ENCODE measurements at regions not wholly inside any gene's neighbourhood (a gene's known extent, or its start where the extent isn't known, plus 50 kb on each side); places are given as distances from the start of the nearest gene placed in this dataset.

- DNase-seq (ENCODE audit: low read depth in 1 of 2, low spot score in 1 of 2) = no peak
Observed at GRCh38 chr3:106078635-106079034, 209.8 kb upstream of the CBLB start.

GRCh38 chr3:106082616-106083015 is 213.8 kb upstream of the CBLB start:
- no peak for TF ChIP-seq SPI1 (IDR thresholded peaks at IDR 0.05; ENCODE audit: borderline replicate concordance, low read depth)
- TF ChIP-seq REST (IDR thresholded peaks at IDR 0.05; ENCODE audit: insufficient replicate concordance, low read depth) = no peak
- no peak for TF ChIP-seq POLR2AphosphoS5 (IDR thresholded peaks at IDR 0.05; ENCODE audit: low read depth)
- TF ChIP-seq CTCF (IDR thresholded peaks at IDR 0.05; ENCODE audit: insufficient read depth, low read length) = no peak
- TF ChIP-seq GABPA (IDR thresholded peaks at IDR 0.05; ENCODE audit: low read depth) = no peak
- H3K27me3 ChIP-seq (ENCODE audit: insufficient read depth, poor library complexity, severe bottlenecking) = no peaks in the 10 kb centered on the region
- H3K4me3 ChIP-seq (replicated peaks; ENCODE audit: insufficient read depth, low read length) = no peak overlapping the region
- no peak for DNase-seq (ENCODE audit: low read depth in 1 of 2, low spot score in 1 of 2)
- no peak overlapping the region for H3K27ac ChIP-seq (replicated peaks)

More at GRCh38 chr3:106078635-106079034, 209.8 kb upstream of the CBLB start:
- Histone ChIP-seq H3K27me3 (ENCODE audit: insufficient read depth, poor library complexity, severe bottlenecking) (no peaks in the 10 kb centered on the region), H3K4me3 (replicated peaks; ENCODE audit: insufficient read depth, low read length) (no peak overlapping the region), H3K27ac (replicated peaks) (no peak overlapping the region)
- no peak for TF ChIP-seq SPI1 (IDR thresholded peaks at IDR 0.05; ENCODE audit: borderline replicate concordance, low read depth)
- TF ChIP-seq POLR2AphosphoS5 (IDR thresholded peaks at IDR 0.05; ENCODE audit: low read depth) = no peak
- TF ChIP-seq REST (IDR thresholded peaks at IDR 0.05; ENCODE audit: insufficient replicate concordance, low read depth) = no peak
- TF ChIP-seq CTCF (IDR thresholded peaks at IDR 0.05; ENCODE audit: insufficient read depth, low read length) = no peak
- no peak for TF ChIP-seq GABPA (IDR thresholded peaks at IDR 0.05; ENCODE audit: low read depth)

- no peaks in the 10 kb centered on the region for H3K27me3 ChIP-seq (ENCODE audit: insufficient read depth, poor library complexity, severe bottlenecking)
- TF ChIP-seq REST (IDR thresholded peaks at IDR 0.05; ENCODE audit: insufficient replicate concordance, low read depth) (no peak), CTCF (IDR thresholded peaks at IDR 0.05; ENCODE audit: insufficient read depth, low read length) (no peak), GABPA (IDR thresholded peaks at IDR 0.05; ENCODE audit: low read depth) (no peak), POLR2AphosphoS5 (IDR thresholded peaks at IDR 0.05; ENCODE audit: low read depth) (no peak), SPI1 (IDR thresholded peaks at IDR 0.05; ENCODE audit: borderline replicate concordance, low read depth) (no peak)
- H3K4me3 ChIP-seq (replicated peaks; ENCODE audit: insufficient read depth, low read length) = no peak overlapping the region
- H3K27ac ChIP-seq (replicated peaks) = no peak overlapping the region
- DNase-seq (ENCODE audit: low read depth in 1 of 2, low spot score in 1 of 2) = no peak
Observed at GRCh38 chr3:106083207-106083606, 214.4 kb upstream of the CBLB start.

Measured in HL-60 (cell line).